HG03378 (cell line): ENCODE measurements at regions not wholly inside any gene's neighbourhood (a gene's known extent, or its start where the extent isn't known, plus 50 kb on each side); places are given as distances from the start of the nearest gene placed in this dataset.
"Not testable (repeated sequence)": the region's sequence is repeated elsewhere in the genome, so short reads cannot be mapped to it uniquely, and the experiment has no call there.

ENCODE experiments used
- ATAC-seq: cut with Tn5 transposase; IDR thresholded peaks from one replicate; pipeline ENCODE4 v1.9.1; 2021; ENCODE audit warnings: mild to moderate bottlenecking, moderate library complexity; ENCODE audit not compliant: unreplicated experiment

- ATAC-seq: no peak
These were observed 90.4 kb downstream of the DLL1 start for GRCh38 chr6:170200458-170200891.

GRCh38 chr6:170199716-170200115, 91.2 kb downstream of the DLL1 start:
- ATAC-seq: no peak

- no peak for ATAC-seq
These were observed 92.6 kb downstream of the DLL1 start for GRCh38 chr6:170198298-170198697.

GRCh38 chr6:170193326-170193821, 97.5 kb downstream of the DLL1 start:
- no peak for ATAC-seq

GRCh38 chr6:170192905-170193304, 98.0 kb downstream of the DLL1 start:
- ATAC-seq: no peak

- ATAC-seq: not testable (repeated sequence)
These were observed 98.8 kb downstream of the DLL1 start for GRCh38 chr6:170192101-170192500.

GRCh38 chr6:170190046-170190445, 100.8 kb downstream of the DLL1 start:
- ATAC-seq: no peak

GRCh38 chr6:170189236-170189635, 101.6 kb downstream of the DLL1 start:
- ATAC-seq: no peak

- ATAC-seq: no peak
These were observed 102.3 kb downstream of the DLL1 start for GRCh38 chr6:170188571-170189001.

GRCh38 chr6:170187669-170188566, 103.0 kb downstream of the DLL1 start:
- ATAC-seq: no peak

GRCh38 chr6:170186941-170187668, 103.8 kb downstream of the DLL1 start:
- no peak for ATAC-seq

- no peak for ATAC-seq
These were observed 104.6 kb downstream of the DLL1 start for GRCh38 chr6:170186006-170186935.

- ATAC-seq: no peak
These were observed 105.5 kb downstream of the DLL1 start for GRCh38 chr6:170185175-170185978.

- ATAC-seq: no peak
These were observed 106.6 kb downstream of the DLL1 start for GRCh38 chr6:170184316-170184715.

- ATAC-seq: no peak
These were observed 107.4 kb downstream of the DLL1 start for GRCh38 chr6:170183521-170183920.

GRCh38 chr6:170182781-170183120, 108.1 kb downstream of the DLL1 start:
- ATAC-seq: no peak

- no peak for ATAC-seq
These were observed 108.6 kb downstream of the DLL1 start for GRCh38 chr6:170182093-170182780.

- ATAC-seq: no peak
These were observed 109.6 kb downstream of the DLL1 start for GRCh38 chr6:170181338-170181690.

GRCh38 chr6:170180671-170181337, 110.1 kb downstream of the DLL1 start:
- no peak for ATAC-seq
